HCT116 (cell line): ENCODE measurements at regions not wholly inside any gene's neighbourhood (a gene's known extent, or its start where the extent isn't known, plus 50 kb on each side); places are given as distances from the start of the nearest gene placed in this dataset.

ENCODE experiments used
- ATAC-seq: fragments of 200-7000 bp; cut with Tn5 transposase; 2 replicates; pipeline ENCODE4 v1.9.1; 2020; ENCODE audit warnings: mild to moderate bottlenecking, moderate library complexity
- BruUV-seq: library from RNA; stranded (reverse); fragments of 400-500 nt; replicated peaks from 2 replicates; lab custom pipeline; 2021; lab: Mats Ljungman, UMichigan
- CTCF ChIA-PET: fragments of 300-600 bp; sonication (Branson Sonifier 250); formaldehyde crosslinking; loops from one replicate; lab custom pipeline; 2021; ENCODE audit warnings: antibody characterized with exemption; lab: Charles Lee
- POLR2A ChIA-PET: fragments of 300-600, 350-600 bp; sonication (Branson Sonifier 250); formaldehyde crosslinking; loops from one replicate; lab custom pipeline; 2021; ENCODE audit warnings: antibody characterized with exemption; lab: Charles Lee
- RAD21 ChIA-PET, 2 experiments: fragments of 300-600 bp; sonication (Branson Sonifier 250); formaldehyde crosslinking; loops; one replicate each; lab custom pipeline; 2023; ENCODE audit warnings: low total read pairs in 2 of 2; ENCODE audit not compliant: uncharacterized antibody in 2 of 2, unreplicated experiment in 2 of 2, low non-redundant PET in 1 of 2; lab: Charles Lee
- DNase-seq: peaks from one replicate; pipeline ENCODE4 v3.0.0-alpha.2; 2010; ENCODE audit warnings: low read depth, low spot score
- H2AFZ ChIP-seq: fragments of 200-600 bp; shearing (Covaris generic), sonication (generic); 2 replicates; pipeline ENCODE4 v1.6.1; 2017; ENCODE audit warnings: low read depth, mixed run types, mixed read lengths, antibody characterized with exemption, low read length; ENCODE audit not compliant: poor library complexity, severe bottlenecking
- H3K27ac ChIP-seq: 2 replicates; pipeline ENCODE4 v1.5.1; 2012; ENCODE audit warnings: low read depth, low read length
- H3K27me3 ChIP-seq: fragments of 200-600 bp; sonication (generic); 2 replicates; pipeline ENCODE4 v1.6.1; 2016; ENCODE audit warnings: mixed run types, low read length, mixed read lengths; ENCODE audit not compliant: insufficient read depth
- H3K36me3 ChIP-seq, 2 experiments: fragments of 200-500 bp in 1 of 2; fragments of 200-600 bp in 1 of 2; sonication (Bioruptor generic) in 1 of 2; sonication (generic) in 1 of 2; 2 replicates each; pipeline versions ENCODE4 v1.5.1 to v1.6.1; 2014 to 2016; ENCODE audit warnings: low read length in 2 of 2, inconsistent platforms in 1 of 2, mixed read lengths in 1 of 2, mixed run types in 1 of 2; ENCODE audit not compliant: insufficient read depth in 2 of 2, control insufficient read depth in 1 of 2
- H3K4me1 ChIP-seq, 2 experiments: fragments of 200-600 bp in 1 of 2; sonication (generic) in 1 of 2; 2 replicates each; pipeline versions ENCODE4 v1.5.1 to v1.6.1; 2012 to 2017; ENCODE audit warnings: low read length in 2 of 2, inconsistent platforms in 1 of 2, mild to moderate bottlenecking in 1 of 2, mixed read lengths in 1 of 2, mixed run types in 1 of 2, moderate library complexity in 1 of 2; ENCODE audit not compliant: insufficient read depth in 2 of 2, control insufficient read depth in 1 of 2
- H3K4me2 ChIP-seq: fragments of 200-600 bp; sonication (generic); 2 replicates; pipeline ENCODE4 v1.6.1; 2017; ENCODE audit warnings: mixed run types, low read length, mixed read lengths
- H3K4me3 ChIP-seq, 2 experiments: fragments of 200-600 bp in 1 of 2; sonication (generic) in 1 of 2; replicated peaks in 1 of 2; 2 replicates each; pipeline ENCODE4 v1.5.1; 2011 to 2016; ENCODE audit warnings: low read length in 2 of 2, control low read depth in 1 of 2, low read depth in 1 of 2, mild to moderate bottlenecking in 1 of 2, mixed read lengths in 1 of 2, mixed run types in 1 of 2
- H3K79me2 ChIP-seq: fragments of 200-600 bp; sonication (generic); 2 replicates; pipeline ENCODE4 v1.6.1; 2017; ENCODE audit warnings: mild to moderate bottlenecking, mixed run types, low read length, moderate library complexity, mixed read lengths; ENCODE audit not compliant: insufficient read depth
- H3K9ac ChIP-seq: fragments of 200-600 bp; sonication (generic); 2 replicates; pipeline ENCODE4 v1.6.1; 2016; ENCODE audit warnings: low read length, mixed read lengths
- H3K9me2 ChIP-seq: fragments of 200-600 bp; sonication (generic), shearing (Covaris generic); 2 replicates; pipeline ENCODE4 v1.6.1; 2017; ENCODE audit warnings: mixed run types, mild to moderate bottlenecking, moderate library complexity; ENCODE audit not compliant: insufficient read depth
- H3K9me3 ChIP-seq, 2 experiments: fragments of 200-500 bp in 1 of 2; fragments of 200-600 bp in 1 of 2; sonication (Bioruptor generic) in 1 of 2; sonication (generic) in 1 of 2; 2 replicates each; pipeline ENCODE4 v1.6.1; 2014 to 2017; ENCODE audit warnings: low read length in 2 of 2, mixed read lengths in 2 of 2, inconsistent platforms in 1 of 2, low read depth in 1 of 2, mild to moderate bottlenecking in 1 of 2, mixed run types in 1 of 2, moderate library complexity in 1 of 2; ENCODE audit not compliant: control insufficient read depth in 1 of 2, insufficient read depth in 1 of 2
- H4K20me1 ChIP-seq: fragments of 200-600 bp; sonication (generic), shearing (Covaris generic); 2 replicates; pipeline ENCODE4 v1.6.1; 2017; ENCODE audit warnings: mixed run types, mild to moderate bottlenecking, moderate library complexity; ENCODE audit not compliant: insufficient read depth
- CBX3 ChIP-seq: IDR thresholded peaks from 2 replicates; pipeline ENCODE4 v1.6.1; 2012; ENCODE audit warnings: low read depth
- CEBPB ChIP-seq: IDR thresholded peaks from 2 replicates; pipeline ENCODE4 v1.6.1; 2012; ENCODE audit warnings: low read depth
- EZH2 ChIP-seq: fragments of 200-600 bp; sonication (generic); IDR thresholded peaks from 2 replicates; pipeline ENCODE4 v1.6.1; 2017; ENCODE audit warnings: antibody characterized with exemption, mixed run types
- EZH2phosphoT487 ChIP-seq: fragments of 200-600 bp; IDR thresholded peaks from 2 replicates; pipeline ENCODE4 v1.6.1; 2018; ENCODE audit warnings: antibody characterized with exemption, borderline replicate concordance
- POLR2A ChIP-seq: IDR thresholded peaks from 2 replicates; pipeline ENCODE4 v1.7.0; 2011; ENCODE audit warnings: borderline replicate concordance; ENCODE audit not compliant: insufficient read depth, insufficient read length; ENCODE audit errors: extremely low read depth
- POLR2AphosphoS5 ChIP-seq: IDR thresholded peaks from 2 replicates; pipeline ENCODE4 v1.6.1; 2011; ENCODE audit warnings: mild to moderate bottlenecking, low read depth, low read length, moderate library complexity
- SRF ChIP-seq: IDR thresholded peaks from 2 replicates; pipeline ENCODE4 v1.6.1; 2012; ENCODE audit warnings: low read depth
- TCF7L2 ChIP-seq: IDR thresholded peaks from 2 replicates; pipeline ENCODE4 v1.7.0; 2011; ENCODE audit warnings: borderline replicate concordance, inconsistent platforms; ENCODE audit not compliant: insufficient read depth, insufficient read length; ENCODE audit errors: extremely low read depth
- intact Hi-C: fragments of 100-400 bp; cut with micrococcal nuclease; formaldehyde crosslinking; loops from 2 replicates; pipeline ENCODE4 v1.10.0; 2022
- TF ChIP-seq, protein P1 (sequence below): IDR thresholded peaks from 2 replicates; pipeline ENCODE4 v1.6.1; 2011; ENCODE audit warnings: mild to moderate bottlenecking, low read length, moderate library complexity; ENCODE audit not compliant: insufficient replicate concordance; ENCODE audit errors: extremely low read depth
- TF ChIP-seq, protein P2 (sequence below), 3 experiments: fragments of 200-600 bp in 1 of 3; sonication (generic) in 1 of 3; IDR thresholded peaks in 2 of 3; conservative IDR thresholded peaks in 1 of 3; 2 replicates each; pipeline ENCODE4 v1.5.1; 2012 to 2017; ENCODE audit warnings: low read depth in 2 of 3, low read length in 2 of 3, antibody characterized with exemption in 1 of 3, borderline replicate concordance in 1 of 3, control low read depth in 1 of 3, mild to moderate bottlenecking in 1 of 3, mixed read lengths in 1 of 3, mixed run types in 1 of 3, moderate library complexity in 1 of 3; ENCODE audit not compliant: insufficient read depth in 1 of 3

DNA sequence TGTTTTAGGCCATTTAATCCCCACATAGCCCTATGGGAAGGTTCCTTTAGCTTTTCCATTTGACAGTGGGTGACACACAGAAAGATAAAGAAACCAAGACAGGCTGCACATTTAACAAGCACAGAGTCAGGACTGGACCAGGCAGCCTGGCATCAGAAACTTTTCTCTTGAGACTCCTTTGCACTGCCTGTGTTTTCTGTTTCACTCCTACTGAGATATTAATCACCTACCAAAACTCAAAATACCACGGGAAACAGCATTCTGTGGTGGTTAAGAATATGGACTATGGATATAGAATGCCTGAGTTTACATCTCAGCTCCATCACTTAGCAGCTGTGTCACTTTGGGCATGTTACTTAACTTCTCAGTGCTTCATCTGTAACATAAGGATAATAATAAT lies 73.3 kb downstream of the CTAGE1 start (continued):
- TF ChIP-seq, protein P1, sequence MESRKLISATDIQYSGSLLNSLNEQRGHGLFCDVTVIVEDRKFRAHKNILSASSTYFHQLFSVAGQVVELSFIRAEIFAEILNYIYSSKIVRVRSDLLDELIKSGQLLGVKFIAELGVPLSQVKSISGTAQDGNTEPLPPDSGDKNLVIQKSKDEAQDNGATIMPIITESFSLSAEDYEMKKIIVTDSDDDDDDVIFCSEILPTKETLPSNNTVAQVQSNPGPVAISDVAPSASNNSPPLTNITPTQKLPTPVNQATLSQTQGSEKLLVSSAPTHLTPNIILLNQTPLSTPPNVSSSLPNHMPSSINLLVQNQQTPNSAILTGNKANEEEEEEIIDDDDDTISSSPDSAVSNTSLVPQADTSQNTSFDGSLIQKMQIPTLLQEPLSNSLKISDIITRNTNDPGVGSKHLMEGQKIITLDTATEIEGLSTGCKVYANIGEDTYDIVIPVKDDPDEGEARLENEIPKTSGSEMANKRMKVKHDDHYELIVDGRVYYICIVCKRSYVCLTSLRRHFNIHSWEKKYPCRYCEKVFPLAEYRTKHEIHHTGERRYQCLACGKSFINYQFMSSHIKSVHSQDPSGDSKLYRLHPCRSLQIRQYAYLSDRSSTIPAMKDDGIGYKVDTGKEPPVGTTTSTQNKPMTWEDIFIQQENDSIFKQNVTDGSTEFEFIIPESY, result no peak
- no peak for TF ChIP-seq CEBPB

DNA sequence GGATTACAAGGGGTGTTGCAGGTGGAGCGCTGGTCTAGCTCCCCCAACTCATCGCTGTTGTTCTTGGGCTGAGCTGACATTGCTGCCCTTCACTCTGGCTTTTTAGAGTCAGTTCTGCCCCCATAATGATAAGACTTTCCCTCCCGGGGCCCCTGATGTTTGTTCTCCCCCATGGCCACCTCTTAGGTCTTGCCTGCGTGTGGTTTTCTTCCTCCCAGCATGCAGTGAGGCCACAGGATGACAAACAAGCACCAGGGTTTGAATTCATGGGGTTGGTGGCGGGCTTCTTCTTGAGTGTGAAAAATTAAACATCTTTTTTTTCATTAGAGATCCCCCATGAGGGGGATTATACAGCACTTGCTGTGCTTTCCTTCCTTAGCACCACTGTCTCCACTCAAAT lies 74.1 kb downstream of the CTAGE1 start:
- no peaks in the 10 kb centered on the region for H3K9me2 ChIP-seq
- no peaks in the 10 kb centered on the region for H3K9me3 ChIP-seq
- intact Hi-C loops, result no loop called here
- H3K4me3 ChIP-seq, result no peak overlapping the region
- H3K27me3 ChIP-seq, result 0 out of 2 replicates have a peak, but pooled peaks cover 1% of the 10 kb centered on the region
- CTCF ChIA-PET, result no interaction called here
- DNase-seq, result no peak
- no peak overlapping the region for H3K9ac ChIP-seq
- ATAC-seq, result no peak
- no peaks in the 10 kb centered on the region for H3K36me3 ChIP-seq
- no peak overlapping the region for H3K27ac ChIP-seq
- no peaks in the 10 kb centered on the region for H3K79me2 ChIP-seq
- H3K4me2 ChIP-seq, result no peak overlapping the region
- no peaks in the 10 kb centered on the region for H4K20me1 ChIP-seq
- no peak for TF ChIP-seq SRF
- TF ChIP-seq EZH2, result no peak
- no peak for TF ChIP-seq TCF7L2
- TF ChIP-seq, protein P2, sequence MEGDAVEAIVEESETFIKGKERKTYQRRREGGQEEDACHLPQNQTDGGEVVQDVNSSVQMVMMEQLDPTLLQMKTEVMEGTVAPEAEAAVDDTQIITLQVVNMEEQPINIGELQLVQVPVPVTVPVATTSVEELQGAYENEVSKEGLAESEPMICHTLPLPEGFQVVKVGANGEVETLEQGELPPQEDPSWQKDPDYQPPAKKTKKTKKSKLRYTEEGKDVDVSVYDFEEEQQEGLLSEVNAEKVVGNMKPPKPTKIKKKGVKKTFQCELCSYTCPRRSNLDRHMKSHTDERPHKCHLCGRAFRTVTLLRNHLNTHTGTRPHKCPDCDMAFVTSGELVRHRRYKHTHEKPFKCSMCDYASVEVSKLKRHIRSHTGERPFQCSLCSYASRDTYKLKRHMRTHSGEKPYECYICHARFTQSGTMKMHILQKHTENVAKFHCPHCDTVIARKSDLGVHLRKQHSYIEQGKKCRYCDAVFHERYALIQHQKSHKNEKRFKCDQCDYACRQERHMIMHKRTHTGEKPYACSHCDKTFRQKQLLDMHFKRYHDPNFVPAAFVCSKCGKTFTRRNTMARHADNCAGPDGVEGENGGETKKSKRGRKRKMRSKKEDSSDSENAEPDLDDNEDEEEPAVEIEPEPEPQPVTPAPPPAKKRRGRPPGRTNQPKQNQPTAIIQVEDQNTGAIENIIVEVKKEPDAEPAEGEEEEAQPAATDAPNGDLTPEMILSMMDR (IDR thresholded peaks at IDR 0.05 in 2 of 3, conservative IDR thresholded peaks at IDR 0.05 in 1 of 3; ENCODE audit: borderline replicate concordance in 1 of 3, insufficient read depth in 1 of 3, low read depth in 2 of 3, low read length in 2 of 3), result no peak
- no peak for TF ChIP-seq POLR2A
- TF ChIP-seq CBX3, result no peak
- no peak for TF ChIP-seq POLR2AphosphoS5
- TF ChIP-seq EZH2phosphoT487, result no peak
- TF ChIP-seq, all 23 proteins: peak for 0
- peaks cover 29 to 37% of the 10 kb centered on the region in 2 experiments for H3K4me1 ChIP-seq
- POLR2A ChIA-PET, result no interaction called here
- RAD21 ChIA-PET, result no interaction called here
- H2AFZ ChIP-seq, result no peak overlapping the region
- no TSS peak for BruUV-seq
